ENCODE measurements at regions not wholly inside any gene's neighbourhood (a gene's known extent, or its start where the extent isn't known, plus 50 kb on each side); places are given as distances from the start of the nearest gene placed in this dataset.
"Not testable (repeated sequence)": the region's sequence is repeated elsewhere in the genome, so short reads cannot be mapped to it uniquely, and the experiment has no call there.

DNA sequence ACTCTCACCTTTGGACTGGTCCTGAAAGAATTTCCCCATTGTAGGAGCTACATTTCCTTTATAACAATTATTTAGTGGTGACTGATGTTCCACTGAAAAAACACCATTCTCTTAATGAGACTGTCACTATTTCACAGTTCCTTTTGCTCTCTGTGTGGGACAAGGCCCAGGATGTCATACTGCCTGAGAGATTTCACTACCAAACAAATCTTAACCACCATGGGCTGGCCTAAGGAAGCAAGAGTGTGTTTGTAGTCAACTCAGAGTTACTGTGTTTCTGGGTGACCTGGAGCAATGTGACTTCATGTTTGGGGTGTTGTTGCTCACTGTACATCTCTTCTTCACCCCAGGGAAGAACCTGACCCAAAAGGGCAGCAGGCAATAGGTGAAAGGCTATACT lies 50.1 kb upstream of the ZNF608 start:
- DNase-seq (ENCODE audit: low read depth): no peak

DNA sequence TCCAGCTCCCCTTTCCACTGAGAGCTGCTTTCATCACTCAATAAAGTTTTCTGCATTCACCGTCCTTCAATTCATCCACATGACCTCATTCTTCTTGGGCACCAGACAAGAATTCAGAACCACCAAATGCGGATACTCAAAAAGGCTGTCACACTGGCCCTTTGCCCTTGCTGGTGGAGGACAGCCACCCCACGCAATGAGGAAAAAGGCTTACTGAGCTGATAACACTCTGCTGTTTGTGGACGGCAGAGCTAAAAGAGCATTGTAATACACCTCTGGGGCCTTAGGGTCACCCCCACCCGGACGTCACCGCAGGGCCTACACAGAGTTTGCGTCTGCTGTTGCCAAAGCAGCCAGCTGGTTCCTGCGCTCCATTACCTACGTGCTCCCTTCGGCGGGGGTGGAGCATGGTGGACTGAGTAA lies 51.2 kb upstream of the ZNF608 start:
- DNase-seq (ENCODE audit: low read depth): no peak

DNA sequence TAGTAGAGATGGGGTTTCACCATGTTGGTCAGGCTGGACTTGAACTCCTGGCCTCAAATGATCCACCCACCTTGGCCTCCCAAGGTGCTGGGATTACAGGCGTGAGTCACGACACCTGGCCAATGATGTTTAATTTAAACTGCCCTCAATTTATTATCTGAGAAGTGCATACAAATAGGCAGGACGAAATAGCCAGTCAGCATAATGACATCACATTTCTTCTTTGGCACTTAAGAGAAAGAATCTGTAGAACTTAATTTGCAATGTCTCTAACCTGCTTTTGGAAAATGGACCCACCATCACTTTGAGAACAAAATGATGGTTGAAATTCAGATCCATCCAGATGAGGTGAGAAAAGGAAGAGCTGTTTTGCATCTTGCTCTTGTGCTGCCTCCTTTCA lies 52.5 kb upstream of the ZNF608 start:
- no peak for DNase-seq (ENCODE audit: low read depth)

- no peak for DNase-seq (ENCODE audit: low read depth)
These were observed 55.1 kb upstream of the ZNF608 start for GRCh38 chr5:124801551-124801950.

DNA sequence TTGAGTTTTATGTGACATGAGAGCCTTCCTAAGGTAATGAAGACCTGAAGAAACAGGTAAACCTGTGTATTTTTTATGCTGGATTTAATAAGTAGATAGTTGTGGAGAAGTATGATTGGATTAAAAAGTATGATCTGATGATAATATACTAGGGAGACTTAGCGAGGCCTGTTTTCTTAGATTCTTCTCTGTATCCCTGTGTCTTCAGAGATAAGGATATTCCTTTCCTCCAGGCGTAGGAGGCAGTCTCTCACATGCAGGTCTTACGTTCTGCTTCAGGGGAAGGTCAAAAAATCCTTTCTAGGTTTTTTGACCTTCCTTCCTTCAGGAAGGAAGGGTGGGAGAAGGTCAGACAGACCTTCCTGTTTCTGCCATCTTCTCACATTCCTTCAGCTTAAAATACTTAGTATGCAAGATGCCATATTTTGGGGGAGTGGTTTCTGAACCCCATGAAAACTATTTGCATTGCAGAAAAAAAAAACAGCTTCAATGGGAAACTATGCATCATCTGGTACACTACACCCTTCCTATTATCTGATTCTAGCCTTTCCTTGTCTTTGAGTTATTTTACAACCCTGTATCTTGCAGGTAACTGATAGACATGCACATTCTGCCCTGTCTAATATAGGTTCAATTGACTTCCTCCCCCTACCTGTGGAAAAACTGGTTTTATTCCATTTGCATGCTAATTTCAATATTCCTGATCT lies 57.3 kb upstream of the ZNF608 start:
- no peak for DNase-seq (ENCODE audit: low read depth)

DNA sequence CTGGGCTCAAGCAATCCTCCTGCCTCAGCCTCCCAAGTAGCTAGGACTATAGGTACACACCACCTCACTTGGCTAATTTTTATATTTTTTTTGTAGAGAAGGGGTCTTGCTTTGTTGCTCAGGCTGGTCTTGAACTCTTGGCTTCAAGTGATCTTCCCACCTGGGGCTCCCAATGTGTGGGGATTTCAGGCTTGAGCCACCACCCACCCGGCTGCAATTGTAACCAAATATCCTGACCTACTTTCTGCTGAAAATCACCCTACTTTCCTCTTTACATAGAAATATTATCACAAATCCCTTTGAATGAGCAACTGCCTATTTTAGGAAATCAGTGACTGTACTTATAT lies 59.6 kb upstream of the ZNF608 start:
- DNase-seq (ENCODE audit: low read depth): no peak

DNA sequence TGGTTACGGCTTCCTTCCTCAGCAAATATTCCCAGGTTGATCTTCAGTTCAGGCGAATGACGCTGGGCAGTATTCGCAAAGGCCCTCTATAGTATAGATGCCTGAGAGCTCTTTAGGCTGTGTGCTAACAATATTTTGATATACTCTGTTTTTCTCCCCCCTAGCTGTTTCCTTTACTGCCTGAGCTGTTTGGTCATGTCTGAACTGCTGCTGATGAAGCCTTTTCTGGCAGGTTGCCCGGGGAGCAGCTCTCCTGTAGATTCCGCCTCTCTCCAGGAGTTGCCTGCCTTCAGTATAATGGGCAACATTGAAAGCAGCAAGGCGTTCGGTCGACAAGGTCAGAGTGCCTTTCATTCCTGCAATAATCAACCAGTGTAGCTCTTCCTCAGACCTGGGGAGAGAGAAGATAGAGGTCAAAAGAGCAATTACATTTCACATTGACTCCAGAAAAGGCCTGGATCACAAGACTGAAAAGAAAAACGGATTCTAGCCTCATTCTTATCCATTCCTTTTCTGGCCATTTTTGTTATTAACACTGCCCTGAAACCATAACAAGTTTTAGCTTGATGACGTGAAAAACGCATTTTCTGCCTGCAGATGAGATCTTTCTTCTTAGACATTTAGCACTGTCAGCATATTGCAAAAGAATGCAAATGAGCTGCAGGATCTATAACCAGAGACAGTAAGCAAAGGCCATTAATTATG lies 60.1 kb upstream of the ZNF608 start:
- no peak for DNase-seq (ENCODE audit: low read depth)

- no peak for DNase-seq (ENCODE audit: low read depth)
These were observed 62.4 kb upstream of the ZNF608 start for GRCh38 chr5:124808842-124809268.

DNA sequence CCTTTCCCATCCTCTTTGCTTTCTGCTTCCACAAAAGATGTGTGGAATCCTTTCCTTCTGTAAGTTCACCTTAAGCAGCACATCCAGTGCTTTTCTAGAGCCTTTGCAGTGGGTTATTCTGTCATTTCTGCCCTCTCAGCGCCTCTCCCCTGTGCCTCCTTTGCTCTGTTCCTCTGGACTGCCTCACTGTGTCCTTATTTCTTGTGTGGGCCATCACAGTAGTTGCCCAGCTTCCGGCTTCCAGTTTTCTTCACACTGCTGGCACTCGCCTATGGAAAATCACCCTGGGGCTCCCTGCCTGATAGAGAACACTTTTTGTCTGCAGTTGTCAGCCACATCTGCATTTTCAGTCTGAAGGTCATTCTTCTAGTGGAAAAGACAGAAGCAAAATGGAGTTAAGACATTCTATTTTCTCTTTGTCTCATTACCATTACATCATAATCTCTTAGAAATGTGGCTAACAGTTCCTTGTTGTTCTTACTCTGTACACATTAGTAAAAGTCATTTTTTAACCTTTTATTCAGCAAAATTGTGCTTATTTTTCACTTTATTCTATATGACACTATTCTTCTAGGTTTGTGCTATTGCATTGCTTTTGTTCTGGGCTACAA lies 64.1 kb upstream of the ZNF608 start:
- DNase-seq (ENCODE audit: low read depth): no peak

GRCh38 chr5:124812771-124813358 lies 66.4 kb upstream of the ZNF608 start:
- no peak for DNase-seq (ENCODE audit: low read depth)

- DNase-seq (ENCODE audit: low read depth): no peak
These were observed 69.9 kb upstream of the ZNF608 start for GRCh38 chr5:124816381-124816780.

DNA sequence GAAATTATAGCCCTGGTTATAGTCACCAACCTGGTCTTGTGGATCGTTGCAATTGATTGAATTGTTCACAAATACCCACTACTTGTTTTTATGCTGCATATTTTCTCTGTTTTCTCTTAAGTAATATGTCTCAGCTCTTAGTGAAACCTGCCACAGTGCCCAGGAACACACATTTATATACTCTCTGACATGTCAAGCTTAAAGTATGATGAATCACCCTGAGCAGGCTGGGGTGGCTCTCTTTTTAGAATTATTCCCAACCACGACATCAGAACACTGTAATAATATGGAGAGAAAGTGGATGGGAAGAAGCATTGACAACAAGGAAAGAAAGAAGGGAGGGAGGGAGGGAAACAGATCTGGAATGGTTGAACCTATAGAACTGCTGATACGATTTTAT lies 72.8 kb upstream of the ZNF608 start:
- DNase-seq (ENCODE audit: low read depth): no peak

DNA sequence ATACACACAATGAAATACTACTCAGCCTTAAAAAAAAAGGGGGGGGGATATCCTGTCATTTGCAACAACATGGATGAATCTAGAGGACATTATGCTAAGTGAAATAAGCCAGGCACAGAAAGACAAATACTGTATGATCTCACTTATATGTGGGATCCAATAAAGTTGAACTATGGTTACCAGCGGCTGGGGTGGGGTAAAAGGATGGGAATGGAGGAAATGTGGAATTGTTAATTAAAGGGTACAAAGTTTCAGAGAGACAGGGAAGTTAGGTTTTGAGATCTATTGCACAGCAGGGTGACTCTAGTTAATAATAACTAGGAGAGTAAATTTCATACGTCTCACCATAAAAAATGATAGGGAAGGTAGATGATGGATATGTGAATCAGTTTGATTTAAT lies 76.2 kb upstream of the ZNF608 start:
- no peak for DNase-seq (ENCODE audit: low read depth)

DNA sequence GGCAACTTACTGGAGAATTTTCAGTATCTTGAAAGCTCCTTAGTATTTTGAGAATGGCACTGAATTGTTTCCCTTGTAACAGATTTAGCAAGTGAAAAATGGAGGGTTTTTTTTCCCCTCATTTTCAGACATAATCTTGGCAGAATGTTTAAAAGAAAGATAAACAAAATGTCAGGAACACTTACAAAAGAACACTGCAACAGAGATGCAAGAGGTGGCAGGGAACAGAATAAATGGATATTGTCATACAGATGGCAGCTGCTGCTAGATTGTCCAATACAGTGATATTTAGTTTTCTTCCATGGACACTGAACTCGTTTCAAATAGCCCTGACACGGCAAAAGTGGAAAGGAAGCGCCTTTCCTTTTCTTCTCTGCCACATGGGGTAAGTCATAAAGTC lies 76.9 kb upstream of the ZNF608 start:
- no peak for DNase-seq (ENCODE audit: low read depth)

DNA sequence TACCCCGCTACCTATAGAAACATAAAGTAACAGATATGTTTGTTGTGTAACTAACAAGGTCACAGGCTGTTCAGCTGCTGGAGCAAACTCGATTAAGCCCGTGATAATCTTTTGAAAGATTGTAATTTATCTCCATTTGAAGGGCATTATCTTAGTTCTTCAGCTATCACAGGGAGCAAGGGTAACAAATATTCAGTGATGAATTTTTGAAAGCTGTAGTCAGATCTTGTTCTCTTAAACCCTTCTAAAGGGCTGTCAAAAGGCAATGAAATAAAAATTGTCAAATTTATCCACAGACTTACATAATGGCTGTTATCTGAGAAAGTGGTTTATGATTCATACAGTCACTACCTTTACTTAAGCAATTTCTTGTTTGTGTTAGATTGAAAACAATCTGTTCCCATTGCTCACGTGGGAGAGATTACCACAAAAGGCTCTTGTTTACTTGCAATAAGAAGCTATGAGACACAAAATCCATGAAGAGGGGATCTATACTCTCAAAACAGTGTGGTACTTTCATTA lies 78.3 kb upstream of the ZNF608 start:
- no peak for DNase-seq (ENCODE audit: low read depth)

GRCh38 chr5:124825250-124825982 lies 79.0 kb upstream of the ZNF608 start:
- no peak for DNase-seq (ENCODE audit: low read depth)

GRCh38 chr5:124825983-124826337 lies 79.5 kb upstream of the ZNF608 start:
- DNase-seq (ENCODE audit: low read depth): no peak

DNA sequence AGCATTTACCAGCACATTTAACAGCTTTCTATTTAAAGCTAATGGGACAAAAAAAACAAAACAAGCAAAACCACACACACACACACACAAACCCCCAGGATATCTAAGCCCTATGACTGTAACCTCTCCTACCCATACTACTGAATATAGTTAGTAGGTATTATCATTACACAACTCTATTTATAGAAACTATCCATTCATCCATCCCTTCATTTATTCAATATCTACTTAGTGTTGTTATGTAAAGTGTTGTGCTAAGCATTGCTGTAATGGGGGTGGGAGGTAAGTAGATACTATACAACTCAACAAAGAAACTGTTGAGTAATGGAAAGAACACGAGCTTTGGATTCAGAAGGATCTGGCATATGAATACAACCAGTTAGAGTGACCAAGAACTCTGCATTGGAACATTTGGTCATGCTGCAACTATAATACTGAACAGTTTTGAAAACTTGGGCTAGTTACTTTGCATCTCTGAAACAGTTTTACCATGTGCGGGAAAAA lies 82.3 kb upstream of the ZNF608 start:
- DNase-seq (ENCODE audit: low read depth): no peak

DNA sequence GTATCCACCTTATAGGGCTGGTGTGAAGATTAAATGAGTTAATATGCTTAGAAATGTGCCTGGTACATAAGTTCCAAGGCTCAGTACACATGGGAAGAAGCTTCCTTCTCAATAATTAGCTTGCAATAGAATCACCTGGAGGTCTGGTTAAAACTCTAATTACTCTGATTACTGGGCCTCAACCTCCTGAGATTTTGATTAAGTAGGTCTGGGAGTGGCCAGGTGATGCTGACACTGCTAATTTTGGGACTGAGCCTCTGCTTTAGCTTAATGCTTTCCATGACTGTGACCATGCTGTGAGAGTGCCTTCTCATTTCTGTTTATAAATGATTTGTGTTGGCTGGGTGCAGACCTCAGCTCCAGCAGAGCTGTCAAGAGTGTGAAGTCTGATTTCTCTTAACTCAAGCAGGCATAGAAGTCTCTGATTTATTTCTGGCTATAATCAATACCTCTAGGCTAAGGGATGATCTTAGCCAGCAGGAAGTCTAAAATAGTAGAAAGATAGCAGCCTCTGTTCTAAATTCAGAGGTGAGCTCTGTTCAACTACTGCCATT lies 85.3 kb upstream of the ZNF608 start:
- no peak for DNase-seq (ENCODE audit: low read depth)

- DNase-seq (ENCODE audit: low read depth): no peak
These were observed 86.1 kb upstream of the ZNF608 start for GRCh38 chr5:124832510-124832909.

GRCh38 chr5:124836314-124836713 lies 89.9 kb upstream of the ZNF608 start:
- DNase-seq (ENCODE audit: low read depth): not testable (repeated sequence)

Data from activated T-helper 9 cell treated with anti-CD3 and anti-CD28 coated beads, Interleukin-2, amount 50 U/mL, for 16 hours (primary cell).